ENCODE measurements at regions not wholly inside any gene's neighbourhood (a gene's known extent, or its start where the extent isn't known, plus 50 kb on each side); places are given as distances from the start of the nearest gene placed in this dataset.

DNA sequence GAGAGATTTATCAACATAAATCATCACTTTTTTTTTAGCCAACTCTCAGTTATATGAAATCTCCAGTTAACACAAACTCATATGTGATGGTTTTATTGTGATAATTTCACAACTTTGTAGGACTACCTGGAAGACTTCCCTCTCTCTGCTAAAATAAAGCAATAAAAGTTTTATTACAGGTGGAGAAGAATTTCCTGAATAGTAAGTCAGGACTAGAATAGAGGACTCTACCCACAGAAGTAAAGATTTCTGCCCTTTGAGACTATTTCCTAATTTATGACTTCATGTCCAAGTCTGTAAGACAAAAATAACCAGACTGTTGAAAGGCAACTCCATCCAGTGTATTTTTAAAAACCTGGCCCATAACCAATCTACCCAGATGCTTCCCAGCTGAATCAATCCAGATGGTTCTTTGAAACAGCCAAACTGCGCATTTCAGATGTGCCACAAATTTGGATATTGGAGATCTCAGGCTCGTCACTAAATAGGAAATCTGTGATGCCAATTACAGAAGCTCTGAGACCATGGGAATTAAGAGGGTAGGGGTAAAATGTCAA, 234.0 kb upstream of the NMUR2 start:
- TF ChIP-seq, protein P1, sequence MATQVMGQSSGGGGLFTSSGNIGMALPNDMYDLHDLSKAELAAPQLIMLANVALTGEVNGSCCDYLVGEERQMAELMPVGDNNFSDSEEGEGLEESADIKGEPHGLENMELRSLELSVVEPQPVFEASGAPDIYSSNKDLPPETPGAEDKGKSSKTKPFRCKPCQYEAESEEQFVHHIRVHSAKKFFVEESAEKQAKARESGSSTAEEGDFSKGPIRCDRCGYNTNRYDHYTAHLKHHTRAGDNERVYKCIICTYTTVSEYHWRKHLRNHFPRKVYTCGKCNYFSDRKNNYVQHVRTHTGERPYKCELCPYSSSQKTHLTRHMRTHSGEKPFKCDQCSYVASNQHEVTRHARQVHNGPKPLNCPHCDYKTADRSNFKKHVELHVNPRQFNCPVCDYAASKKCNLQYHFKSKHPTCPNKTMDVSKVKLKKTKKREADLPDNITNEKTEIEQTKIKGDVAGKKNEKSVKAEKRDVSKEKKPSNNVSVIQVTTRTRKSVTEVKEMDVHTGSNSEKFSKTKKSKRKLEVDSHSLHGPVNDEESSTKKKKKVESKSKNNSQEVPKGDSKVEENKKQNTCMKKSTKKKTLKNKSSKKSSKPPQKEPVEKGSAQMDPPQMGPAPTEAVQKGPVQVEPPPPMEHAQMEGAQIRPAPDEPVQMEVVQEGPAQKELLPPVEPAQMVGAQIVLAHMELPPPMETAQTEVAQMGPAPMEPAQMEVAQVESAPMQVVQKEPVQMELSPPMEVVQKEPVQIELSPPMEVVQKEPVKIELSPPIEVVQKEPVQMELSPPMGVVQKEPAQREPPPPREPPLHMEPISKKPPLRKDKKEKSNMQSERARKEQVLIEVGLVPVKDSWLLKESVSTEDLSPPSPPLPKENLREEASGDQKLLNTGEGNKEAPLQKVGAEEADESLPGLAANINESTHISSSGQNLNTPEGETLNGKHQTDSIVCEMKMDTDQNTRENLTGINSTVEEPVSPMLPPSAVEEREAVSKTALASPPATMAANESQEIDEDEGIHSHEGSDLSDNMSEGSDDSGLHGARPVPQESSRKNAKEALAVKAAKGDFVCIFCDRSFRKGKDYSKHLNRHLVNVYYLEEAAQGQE (IDR thresholded peaks at IDR 0.05; ENCODE audit: low read depth) = no peak
- no peak for TF ChIP-seq EP300 (IDR thresholded peaks at IDR 0.05; ENCODE audit: borderline replicate concordance)
- TF ChIP-seq TAF1 (IDR thresholded peaks at IDR 0.05; ENCODE audit: low read depth) = no peak
- TF ChIP-seq, protein P2, sequence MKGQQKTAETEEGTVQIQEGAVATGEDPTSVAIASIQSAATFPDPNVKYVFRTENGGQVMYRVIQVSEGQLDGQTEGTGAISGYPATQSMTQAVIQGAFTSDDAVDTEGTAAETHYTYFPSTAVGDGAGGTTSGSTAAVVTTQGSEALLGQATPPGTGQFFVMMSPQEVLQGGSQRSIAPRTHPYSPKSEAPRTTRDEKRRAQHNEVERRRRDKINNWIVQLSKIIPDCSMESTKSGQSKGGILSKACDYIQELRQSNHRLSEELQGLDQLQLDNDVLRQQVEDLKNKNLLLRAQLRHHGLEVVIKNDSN (IDR thresholded peaks at IDR 0.05) = no peak
- no peak for TF ChIP-seq NFIC (IDR thresholded peaks at IDR 0.05)
- no peak for TF ChIP-seq YY1 (IDR thresholded peaks at IDR 0.05; ENCODE audit: low read depth)

Measured in Ishikawa (cell line).